ENCODE measurements at regions not wholly inside any gene's neighbourhood (a gene's known extent, or its start where the extent isn't known, plus 50 kb on each side); places are given as distances from the start of the nearest gene placed in this dataset.

DNA sequence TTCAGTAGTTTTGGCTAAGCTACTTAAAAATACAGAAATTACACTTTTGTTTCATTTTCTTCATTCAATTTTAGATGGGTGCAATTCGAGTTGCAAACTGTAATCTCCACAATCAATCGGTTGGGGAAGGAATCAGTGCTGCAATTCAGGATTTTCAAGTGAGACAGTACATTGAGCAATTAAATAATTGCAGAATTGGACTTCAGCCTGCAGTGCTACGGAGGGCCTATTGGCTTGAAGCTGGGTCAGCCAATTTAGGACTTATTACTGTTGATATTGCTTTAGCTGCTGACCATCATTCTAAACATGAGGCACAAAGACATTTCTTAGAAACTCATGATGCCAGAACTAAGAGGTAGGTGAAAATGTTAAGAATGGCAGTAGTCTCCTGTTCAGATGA, 77.7 kb downstream of the BLTP1 start:
- Histone ChIP-seq H3K27ac (ENCODE audit: low read depth, low read length) (no peak overlapping the region), H3K23ac (ENCODE audit: low read length) (no peak overlapping the region), H3K18ac (ENCODE audit: low read length) (no peak overlapping the region), H3K36me3 (ENCODE audit: control insufficient read depth in 1 of 2, insufficient read depth in 2 of 2, low read length in 2 of 2) (peaks cover 0 to 2% of the 10 kb centered on the region in 2 experiments), H3K9ac (ENCODE audit: low read length) (no peak overlapping the region), H2AFZ (ENCODE audit: insufficient read depth, low read length, poor library complexity) (no peak overlapping the region), H3K4me3 (ENCODE audit: low read depth, low read length) (no peak overlapping the region), H3K9me3 (ENCODE audit: insufficient read depth, low read depth, low read length) (no peaks in the 10 kb centered on the region), H3K79me2 (ENCODE audit: control insufficient read depth, insufficient read depth, low read length, poor library complexity) (no peaks in the 10 kb centered on the region), H3K4me2 (ENCODE audit: low read length) (no peak overlapping the region), H4K91ac (ENCODE audit: low read depth, low read length) (no peak overlapping the region), H4K8ac (ENCODE audit: low read depth, low read length) (no peak overlapping the region), H3K79me1 (ENCODE audit: low read length) (no peaks in the 10 kb centered on the region), H2BK12ac (ENCODE audit: low read length) (no peak overlapping the region), H3K4me1 (ENCODE audit: control insufficient read depth in 1 of 2, insufficient read depth in 2 of 2, low read length in 2 of 2) (no peaks in the 10 kb centered on the region), H3K27me3 (ENCODE audit: insufficient read depth, low read length) (no peaks in the 10 kb centered on the region), H4K12ac (ENCODE audit: low read depth, low read length) (no peak overlapping the region), H2BK5ac (ENCODE audit: low read depth, low read length, poor library complexity) (no peak overlapping the region), H3K14ac (ENCODE audit: low read length) (no peak overlapping the region), H3K4ac (ENCODE audit: low read depth, low read length) (no peak overlapping the region), H2BK120ac (ENCODE audit: insufficient read depth, low read length, poor library complexity) (no peak overlapping the region), H2AK5ac (ENCODE audit: low read length) (no peak overlapping the region)
- WGBS (ENCODE audit: extremely low coverage, insufficient coverage, insufficient read length) = no CpG with 5 or more reads among the region's 3 CpGs
- DNase-seq = no peak

DNA sequence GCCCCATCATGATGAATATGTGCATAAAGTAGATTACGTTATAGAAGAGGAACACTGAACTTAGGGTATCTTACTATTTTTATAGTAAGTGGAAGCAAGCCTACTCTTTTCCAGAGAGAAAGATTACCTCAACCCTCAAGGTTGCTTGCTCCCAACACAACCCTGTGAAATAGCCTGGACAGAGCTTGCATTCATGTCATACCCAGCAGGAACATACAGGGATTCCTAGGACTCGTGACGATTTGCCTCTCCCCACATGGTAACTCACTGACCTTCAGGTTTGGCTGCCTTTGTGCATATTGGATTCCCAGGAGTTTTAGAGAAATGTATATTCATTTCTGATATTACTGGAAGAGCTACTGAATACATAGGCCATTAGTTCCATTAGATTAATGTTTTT, 80.5 kb downstream of the BLTP1 start:
- Histone ChIP-seq H3K18ac (ENCODE audit: low read length) (no peak overlapping the region), H3K9ac (ENCODE audit: low read length) (no peak overlapping the region), H4K8ac (ENCODE audit: low read depth, low read length) (no peak overlapping the region), H3K4me3 (ENCODE audit: low read depth, low read length) (no peak overlapping the region), H4K12ac (ENCODE audit: low read depth, low read length) (no peak overlapping the region), H2BK5ac (ENCODE audit: low read depth, low read length, poor library complexity) (no peak overlapping the region), H3K4ac (ENCODE audit: low read depth, low read length) (no peak overlapping the region), H3K79me2 (ENCODE audit: control insufficient read depth, insufficient read depth, low read length, poor library complexity) (no peaks in the 10 kb centered on the region), H3K79me1 (ENCODE audit: low read length) (no peaks in the 10 kb centered on the region), H3K36me3 (ENCODE audit: control insufficient read depth in 1 of 2, insufficient read depth in 2 of 2, low read length in 2 of 2) (peaks cover 0 to 2% of the 10 kb centered on the region in 2 experiments), H3K23ac (ENCODE audit: low read length) (no peak overlapping the region), H3K9me3 (ENCODE audit: insufficient read depth, low read depth, low read length) (no peaks in the 10 kb centered on the region), H3K27ac (ENCODE audit: low read depth, low read length) (no peak overlapping the region), H2AFZ (ENCODE audit: insufficient read depth, low read length, poor library complexity) (no peak overlapping the region), H3K4me1 (ENCODE audit: control insufficient read depth in 1 of 2, insufficient read depth in 2 of 2, low read length in 2 of 2) (no peaks in the 10 kb centered on the region), H3K4me2 (ENCODE audit: low read length) (no peak overlapping the region), H2BK120ac (ENCODE audit: insufficient read depth, low read length, poor library complexity) (no peak overlapping the region), H4K91ac (ENCODE audit: low read depth, low read length) (no peak overlapping the region), H2AK5ac (ENCODE audit: low read length) (no peak overlapping the region), H3K14ac (ENCODE audit: low read length) (no peak overlapping the region), H3K27me3 (ENCODE audit: insufficient read depth, low read length) (no peaks in the 10 kb centered on the region), H2BK12ac (ENCODE audit: low read length) (no peak overlapping the region)
- DNase-seq = no peak
- WGBS (ENCODE audit: extremely low coverage, insufficient coverage, insufficient read length) = no CpG with 5 or more reads among the region's 3 CpGs

DNA sequence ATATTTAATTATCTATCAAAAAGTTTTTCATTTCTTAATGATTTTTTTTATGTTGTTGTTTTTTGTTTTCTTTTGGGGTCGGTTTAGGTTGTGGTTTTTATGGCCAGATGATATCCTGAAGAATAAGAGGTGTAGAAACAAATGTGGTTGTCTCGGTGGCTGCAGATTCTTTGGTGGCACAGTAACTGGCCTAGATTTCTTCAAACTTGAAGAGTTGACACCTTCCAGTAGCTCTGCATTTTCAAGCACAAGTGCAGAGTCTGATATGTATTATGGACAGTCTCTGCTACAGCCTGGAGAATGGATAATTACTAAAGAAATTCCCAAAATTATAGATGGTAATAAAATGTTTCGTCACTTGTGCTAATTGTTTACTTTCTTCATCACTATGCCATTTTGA, 82.6 kb downstream of the BLTP1 start:
- no peaks in the 10 kb centered on the region for H3K79me2 ChIP-seq (ENCODE audit: control insufficient read depth, insufficient read depth, low read length, poor library complexity)
- no peak overlapping the region for H2AK5ac ChIP-seq (ENCODE audit: low read length)
- no peak overlapping the region for H3K4me3 ChIP-seq (ENCODE audit: low read depth, low read length)
- H3K4me1 ChIP-seq (ENCODE audit: control insufficient read depth in 1 of 2, insufficient read depth in 2 of 2, low read length in 2 of 2) = no peaks in the 10 kb centered on the region
- H4K12ac ChIP-seq (ENCODE audit: low read depth, low read length) = no peak overlapping the region
- H4K8ac ChIP-seq (ENCODE audit: low read depth, low read length) = no peak overlapping the region
- no peak overlapping the region for H3K4ac ChIP-seq (ENCODE audit: low read depth, low read length)
- DNase-seq = no peak
- peaks cover 0 to 5% of the 10 kb centered on the region in 2 experiments for H3K36me3 ChIP-seq (ENCODE audit: control insufficient read depth in 1 of 2, insufficient read depth in 2 of 2, low read length in 2 of 2)
- H2AFZ ChIP-seq (ENCODE audit: insufficient read depth, low read length, poor library complexity) = no peak overlapping the region
- H3K27ac ChIP-seq (ENCODE audit: low read depth, low read length) = no peak overlapping the region
- H2BK12ac ChIP-seq (ENCODE audit: low read length) = no peak overlapping the region
- H2BK5ac ChIP-seq (ENCODE audit: low read depth, low read length, poor library complexity) = no peak overlapping the region
- H4K91ac ChIP-seq (ENCODE audit: low read depth, low read length) = no peak overlapping the region
- no peak overlapping the region for H3K14ac ChIP-seq (ENCODE audit: low read length)
- H2BK120ac ChIP-seq (ENCODE audit: insufficient read depth, low read length, poor library complexity) = no peak overlapping the region
- H3K27me3 ChIP-seq (ENCODE audit: insufficient read depth, low read length) = no peaks in the 10 kb centered on the region
- H3K9ac ChIP-seq (ENCODE audit: low read length) = no peak overlapping the region
- no peak overlapping the region for H3K4me2 ChIP-seq (ENCODE audit: low read length)
- H3K79me1 ChIP-seq (ENCODE audit: low read length) = no peaks in the 10 kb centered on the region
- no peak overlapping the region for H3K18ac ChIP-seq (ENCODE audit: low read length)
- WGBS (ENCODE audit: extremely low coverage, insufficient coverage, insufficient read length) = 100% methylated on average over 1 of the region's 3 CpGs
- H3K9me3 ChIP-seq (ENCODE audit: insufficient read depth, low read depth, low read length) = no peaks in the 10 kb centered on the region
- H3K23ac ChIP-seq (ENCODE audit: low read length) = no peak overlapping the region

DNA sequence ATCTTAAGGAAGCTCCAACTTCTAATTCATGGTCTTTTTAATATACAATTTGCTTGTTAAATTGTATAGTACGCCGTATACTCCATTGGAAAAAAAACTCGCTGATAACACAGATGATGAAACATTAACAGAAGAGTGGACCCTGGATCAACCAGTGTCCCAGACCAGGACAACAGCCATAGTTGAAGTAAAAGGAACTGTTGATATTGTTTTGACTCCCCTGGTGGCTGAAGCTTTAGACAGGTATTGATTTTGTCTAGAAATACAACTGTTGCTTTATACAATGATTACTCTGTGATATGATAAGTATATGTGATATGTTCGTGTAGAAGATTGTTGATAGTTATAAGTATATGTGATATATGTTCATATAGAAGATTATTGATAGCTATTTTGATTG, 91.7 kb downstream of the BLTP1 start:
- H4K12ac ChIP-seq (ENCODE audit: low read depth, low read length) = no peak overlapping the region
- H3K9ac ChIP-seq (ENCODE audit: low read length) = no peak overlapping the region
- no peak overlapping the region for H3K27ac ChIP-seq (ENCODE audit: low read depth, low read length)
- no peak overlapping the region for H2BK12ac ChIP-seq (ENCODE audit: low read length)
- no peak overlapping the region for H3K4me2 ChIP-seq (ENCODE audit: low read length)
- no peak overlapping the region for H3K18ac ChIP-seq (ENCODE audit: low read length)
- no peaks in the 10 kb centered on the region for H3K27me3 ChIP-seq (ENCODE audit: insufficient read depth, low read length)
- H3K36me3 ChIP-seq (ENCODE audit: control insufficient read depth in 1 of 2, insufficient read depth in 2 of 2, low read length in 2 of 2) = peaks cover 0 to 5% of the 10 kb centered on the region in 2 experiments
- H2AFZ ChIP-seq (ENCODE audit: insufficient read depth, low read length, poor library complexity) = no peak overlapping the region
- H3K4ac ChIP-seq (ENCODE audit: low read depth, low read length) = no peak overlapping the region
- H3K23ac ChIP-seq (ENCODE audit: low read length) = no peak overlapping the region
- H3K4me3 ChIP-seq (ENCODE audit: low read depth, low read length) = no peak overlapping the region
- H4K91ac ChIP-seq (ENCODE audit: low read depth, low read length) = no peak overlapping the region
- H3K79me2 ChIP-seq (ENCODE audit: control insufficient read depth, insufficient read depth, low read length, poor library complexity) = no peaks in the 10 kb centered on the region
- no peak for DNase-seq
- no peak overlapping the region for H4K8ac ChIP-seq (ENCODE audit: low read depth, low read length)
- 100% methylated on average over 1 of the region's 4 CpGs for WGBS (ENCODE audit: extremely low coverage, insufficient coverage, insufficient read length)
- no peak overlapping the region for H2BK5ac ChIP-seq (ENCODE audit: low read depth, low read length, poor library complexity)
- H2BK120ac ChIP-seq (ENCODE audit: insufficient read depth, low read length, poor library complexity) = no peak overlapping the region
- H3K9me3 ChIP-seq (ENCODE audit: insufficient read depth, low read depth, low read length) = no peaks in the 10 kb centered on the region
- H2AK5ac ChIP-seq (ENCODE audit: low read length) = no peak overlapping the region
- no peak overlapping the region for H3K14ac ChIP-seq (ENCODE audit: low read length)
- H3K4me1 ChIP-seq (ENCODE audit: control insufficient read depth in 1 of 2, insufficient read depth in 2 of 2, low read length in 2 of 2) = no peaks in the 10 kb centered on the region
- no peaks in the 10 kb centered on the region for H3K79me1 ChIP-seq (ENCODE audit: low read length)
